HUES64 (cell line): ENCODE measurements at regions not wholly inside any gene's neighbourhood (a gene's known extent, or its start where the extent isn't known, plus 50 kb on each side); places are given as distances from the start of the nearest gene placed in this dataset.

ENCODE experiments used
- H3K27ac ChIP-seq: 2 replicates; pipeline ENCODE4 v1.7.0; 2013; ENCODE audit warnings: low read depth, low read length, inconsistent platforms
- H3K27me3 ChIP-seq: 2 replicates; pipeline ENCODE4 v1.6.1; 2013; ENCODE audit warnings: mild to moderate bottlenecking, low read length; ENCODE audit not compliant: insufficient read depth
- H3K36me3 ChIP-seq: 2 replicates; pipeline ENCODE4 v1.6.1; 2013; ENCODE audit warnings: mild to moderate bottlenecking, low read length; ENCODE audit not compliant: insufficient read depth
- H3K4me1 ChIP-seq: 2 replicates; pipeline ENCODE4 v1.6.1; 2013; ENCODE audit warnings: mild to moderate bottlenecking, low read length, moderate library complexity; ENCODE audit not compliant: insufficient read depth
- H3K4me3 ChIP-seq: 2 replicates; pipeline ENCODE4 v1.5.1; 2013; ENCODE audit warnings: mild to moderate bottlenecking, low read length, moderate library complexity
- H3K9ac ChIP-seq: 2 replicates; pipeline ENCODE4 v1.6.1; 2013; ENCODE audit warnings: mild to moderate bottlenecking, low read depth, low read length
- H3K9me3 ChIP-seq: 2 replicates; pipeline ENCODE4 v1.6.1; 2013; ENCODE audit warnings: low read depth, low read length; ENCODE audit not compliant: insufficient read depth
- WGBS: fragments of 150-250, 120-280 bp; methylation state at CpG from one replicate; pipeline ENCODE4 v1.1.7; 2013; ENCODE audit warnings: missing lambda C conversion rate; 5-methylcytosine and 5-hydroxymethylcytosine counted together

DNA sequence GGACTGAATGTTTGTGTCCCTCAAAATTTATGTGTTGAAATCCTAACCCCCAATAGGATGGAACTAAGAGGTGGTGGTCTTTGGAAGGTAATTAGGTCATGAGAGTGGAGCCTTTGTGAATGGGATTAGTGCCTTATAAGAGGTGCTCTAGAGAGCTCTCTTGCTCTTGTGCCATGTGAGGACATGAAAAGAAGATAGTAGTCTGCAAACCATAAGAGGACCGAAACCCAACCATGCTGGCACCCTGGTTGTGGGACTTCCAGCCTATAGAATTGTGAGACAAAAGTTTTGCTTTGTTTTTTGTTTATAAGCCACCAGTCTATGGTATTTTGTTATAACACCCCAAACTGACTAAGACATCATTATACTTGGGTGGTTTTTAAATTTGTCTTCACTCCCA lies 417.1 kb downstream of the ANKRD50 start:
- no peaks in the 10 kb centered on the region for H3K9me3 ChIP-seq
- no peaks in the 10 kb centered on the region for H3K4me1 ChIP-seq
- H3K27me3 ChIP-seq = no peaks in the 10 kb centered on the region
- no peak overlapping the region for H3K9ac ChIP-seq
- no peak overlapping the region for H3K4me3 ChIP-seq
- WGBS = 96% methylated on average over 1 of the region's 1 CpG
- no peaks in the 10 kb centered on the region for H3K36me3 ChIP-seq
- H3K27ac ChIP-seq = no peak overlapping the region

- Histone ChIP-seq H3K4me1 (peaks cover 4% of the 10 kb centered on the region; the same call in 1 of the 2 replicates), H3K27ac (no peak overlapping the region)
- 95% methylated on average over 3 of the region's 3 CpGs for WGBS
Observed at GRCh38 chr4:124304941-124305340, 407.6 kb downstream of the ANKRD50 start.

GRCh38 chr4:124306352-124306751 lies 406.2 kb downstream of the ANKRD50 start:
- no peak overlapping the region for H3K4me3 ChIP-seq
- no peak overlapping the region for H3K27ac ChIP-seq
- no peaks in the 10 kb centered on the region for H3K9me3 ChIP-seq
- peaks cover 4% of the 10 kb centered on the region; the same call in 1 of the 2 replicates for H3K4me1 ChIP-seq
- no peaks in the 10 kb centered on the region for H3K36me3 ChIP-seq
- H3K27me3 ChIP-seq = no peaks in the 10 kb centered on the region
- 93% methylated on average over 1 of the region's 1 CpG for WGBS
- no peak overlapping the region for H3K9ac ChIP-seq

More at GRCh38 chr4:124304941-124305340, 407.6 kb downstream of the ANKRD50 start:
- no peaks in the 10 kb centered on the region for H3K9me3 ChIP-seq
- no peaks in the 10 kb centered on the region for H3K27me3 ChIP-seq
- H3K9ac ChIP-seq = no peak overlapping the region
- no peak overlapping the region for H3K4me3 ChIP-seq
- no peaks in the 10 kb centered on the region for H3K36me3 ChIP-seq

DNA sequence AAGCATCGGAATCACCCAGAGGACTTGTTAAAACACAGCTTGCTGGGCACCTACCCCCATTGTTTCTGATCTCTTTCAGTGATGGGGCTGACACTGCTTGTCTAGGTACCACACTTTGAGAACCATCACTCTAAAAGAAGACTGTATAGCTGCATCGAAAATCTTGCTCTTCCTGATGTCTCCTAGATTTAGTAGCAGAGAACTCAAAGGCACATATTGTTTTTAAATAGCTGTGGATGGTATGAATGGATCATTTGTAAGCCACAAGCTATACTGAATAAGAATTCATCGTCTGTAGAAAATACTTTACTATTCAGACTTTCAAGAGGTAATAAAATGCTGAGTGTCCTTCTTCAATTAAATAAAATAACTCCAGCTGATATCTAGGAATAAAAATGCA lies 405.4 kb downstream of the ANKRD50 start:
- H3K27me3 ChIP-seq = no peaks in the 10 kb centered on the region
- no peak overlapping the region for H3K9ac ChIP-seq
- no peak overlapping the region for H3K27ac ChIP-seq
- no peak overlapping the region for H3K4me3 ChIP-seq
- no peaks in the 10 kb centered on the region for H3K9me3 ChIP-seq
- WGBS = 94% methylated on average over 2 of the region's 3 CpGs
- peaks cover 4% of the 10 kb centered on the region; the same call in 1 of the 2 replicates for H3K4me1 ChIP-seq
- no peaks in the 10 kb centered on the region for H3K36me3 ChIP-seq

DNA sequence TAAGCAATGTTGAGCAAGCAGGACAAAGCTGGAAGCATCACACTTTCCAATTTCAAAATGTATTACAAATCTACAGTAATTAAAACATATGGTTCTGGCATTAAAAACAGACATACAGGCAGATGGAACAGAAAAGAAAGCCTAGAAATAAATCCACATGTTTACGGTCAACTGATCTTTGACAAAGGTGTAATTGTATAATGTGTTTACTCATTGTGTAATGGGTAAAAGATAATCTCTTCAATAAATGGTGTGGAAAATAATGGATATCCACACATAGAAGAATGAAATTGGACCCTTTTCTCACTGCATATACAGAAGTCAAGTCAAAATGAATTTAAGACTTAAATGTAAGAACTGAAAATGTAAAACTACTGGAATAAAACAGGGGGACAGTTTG lies 394.2 kb downstream of the ANKRD50 start:
- H3K4me3 ChIP-seq = no peak overlapping the region
- no peak overlapping the region for H3K27ac ChIP-seq
- peaks cover 12% of the 10 kb centered on the region; the same call in 1 of the 2 replicates for H3K4me1 ChIP-seq
- no peaks in the 10 kb centered on the region for H3K9me3 ChIP-seq
- 93% methylated on average over 1 of the region's 1 CpG for WGBS
- H3K9ac ChIP-seq = no peak overlapping the region
- no peaks in the 10 kb centered on the region for H3K27me3 ChIP-seq
- no peaks in the 10 kb centered on the region for H3K36me3 ChIP-seq

- Histone ChIP-seq H3K36me3 (no peaks in the 10 kb centered on the region), H3K27ac (no peak overlapping the region), H3K27me3 (no peaks in the 10 kb centered on the region), H3K9me3 (no peaks in the 10 kb centered on the region), H3K4me3 (no peak overlapping the region), H3K9ac (no peak overlapping the region), H3K4me1 (peaks cover 12% of the 10 kb centered on the region; the same call in 1 of the 2 replicates)
- WGBS = 71% methylated on average over 2 of the region's 3 CpGs
Observed at GRCh38 chr4:124321364-124321763, 391.2 kb downstream of the ANKRD50 start.

DNA sequence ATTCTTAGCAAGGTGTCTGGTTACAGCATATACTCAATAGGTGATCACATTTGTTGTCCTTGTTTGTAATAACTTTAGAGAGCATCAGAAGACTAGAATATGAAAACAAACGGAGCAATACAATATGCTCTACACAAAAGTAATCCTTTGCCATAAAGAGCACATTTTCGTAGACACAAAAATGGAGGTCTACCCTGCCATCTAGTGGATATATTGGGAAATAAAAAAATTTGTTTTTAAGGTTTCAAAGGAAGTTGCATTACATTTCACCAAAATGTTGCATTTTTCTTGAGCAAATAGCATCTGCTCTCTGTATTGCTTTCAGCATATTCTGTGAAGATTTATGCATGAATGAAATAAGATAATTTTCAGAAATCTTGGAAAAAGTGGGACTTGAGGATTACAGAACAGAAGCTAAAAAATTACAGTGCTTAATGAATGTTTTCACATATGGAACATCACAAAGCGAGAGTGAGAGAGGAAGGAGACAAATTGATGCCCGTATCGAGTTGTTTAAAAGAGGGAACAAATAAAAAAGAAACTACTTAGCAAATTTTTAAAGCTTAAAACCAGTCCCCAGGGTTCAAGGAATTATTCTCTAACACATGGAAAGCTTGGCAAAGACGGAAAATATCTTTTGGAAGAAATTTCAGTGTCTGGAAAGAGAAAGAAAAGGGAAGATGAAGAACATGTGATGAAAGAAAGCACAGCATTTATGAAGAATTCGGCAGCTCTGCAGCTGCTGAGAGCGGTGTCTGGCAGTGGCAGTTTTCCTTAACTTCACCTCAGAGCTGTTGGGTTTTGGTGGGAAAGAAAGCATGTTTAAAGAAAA lies 390.1 kb downstream of the ANKRD50 start:
- 74% methylated on average over 6 of the region's 8 CpGs for WGBS
- no peak overlapping the region for H3K9ac ChIP-seq
- no peak overlapping the region for H3K27ac ChIP-seq
- no peaks in the 10 kb centered on the region for H3K36me3 ChIP-seq
- no peaks in the 10 kb centered on the region for H3K9me3 ChIP-seq
- peaks cover 12% of the 10 kb centered on the region; the same call in 1 of the 2 replicates for H3K4me1 ChIP-seq
- no peak overlapping the region for H3K4me3 ChIP-seq
- no peaks in the 10 kb centered on the region for H3K27me3 ChIP-seq

DNA sequence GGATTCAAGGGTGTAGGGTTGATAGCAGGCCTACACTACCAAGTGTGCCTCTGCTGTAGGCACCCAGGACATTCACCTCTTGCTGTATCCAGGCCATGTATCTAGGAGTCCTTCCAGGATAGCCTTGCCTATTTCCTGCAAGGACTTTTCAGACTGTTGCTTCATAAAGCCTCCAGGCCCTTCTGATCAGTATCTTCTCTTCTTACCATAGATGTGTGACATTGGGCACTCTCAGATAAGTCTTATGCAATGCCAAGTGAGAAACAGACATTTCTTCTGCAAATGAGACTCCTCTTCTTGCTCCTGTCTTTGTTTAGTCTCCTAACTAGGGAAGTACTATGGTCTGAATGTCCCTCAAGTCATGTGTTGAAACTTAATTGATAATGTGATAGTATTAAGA lies 386.8 kb downstream of the ANKRD50 start:
- no peaks in the 10 kb centered on the region for H3K9me3 ChIP-seq
- H3K36me3 ChIP-seq = no peaks in the 10 kb centered on the region
- H3K27me3 ChIP-seq = no peaks in the 10 kb centered on the region
- H3K9ac ChIP-seq = no peak overlapping the region
- peaks cover 11% of the 10 kb centered on the region; the same call in 1 of the 2 replicates for H3K4me1 ChIP-seq
- no peak overlapping the region for H3K4me3 ChIP-seq
- H3K27ac ChIP-seq = no peak overlapping the region

DNA sequence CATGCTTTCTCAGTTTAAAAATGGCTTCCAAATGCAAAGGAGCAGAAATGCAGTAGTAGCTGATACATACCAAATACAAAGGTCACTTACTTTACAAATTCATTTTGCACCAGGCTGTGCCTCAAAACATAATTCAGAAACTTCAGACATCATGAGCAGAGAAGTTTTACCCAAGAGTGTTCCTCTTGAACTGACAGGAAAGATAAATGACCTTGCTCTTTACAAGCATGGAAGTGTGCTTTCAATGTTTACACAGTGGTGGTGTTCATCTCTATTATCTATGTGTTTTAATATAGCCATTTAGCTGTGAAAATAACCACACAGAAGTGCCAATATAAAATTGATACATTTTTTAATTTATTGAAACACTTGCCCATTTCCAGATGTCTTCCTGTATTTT lies 383.4 kb downstream of the ANKRD50 start:
- no peaks in the 10 kb centered on the region for H3K27me3 ChIP-seq
- peaks cover under 1% of the 10 kb centered on the region; the same call in 1 of the 2 replicates for H3K4me1 ChIP-seq
- H3K9me3 ChIP-seq = no peaks in the 10 kb centered on the region
- no peak overlapping the region for H3K27ac ChIP-seq
- H3K36me3 ChIP-seq = no peaks in the 10 kb centered on the region
- H3K9ac ChIP-seq = no peak overlapping the region
- no peak overlapping the region for H3K4me3 ChIP-seq

DNA sequence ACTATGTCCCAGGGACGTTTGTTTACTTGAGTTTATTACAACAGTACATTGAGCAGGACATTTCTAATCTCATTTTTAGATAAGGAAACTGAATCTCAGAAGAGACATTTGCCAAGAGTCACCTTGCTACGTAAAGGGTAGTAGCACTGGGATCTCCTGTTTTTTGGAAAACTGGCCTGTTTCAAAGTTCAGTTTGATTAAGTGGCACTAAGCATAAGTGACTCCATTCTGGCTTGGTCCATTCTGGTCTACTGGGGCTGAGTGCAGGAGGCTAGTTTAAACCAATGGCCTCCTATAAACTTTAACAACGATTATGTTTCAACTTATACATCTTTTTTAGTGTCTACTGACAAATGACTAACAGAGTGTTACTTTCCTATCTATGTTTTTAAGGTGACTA lies 382.5 kb downstream of the ANKRD50 start:
- H3K36me3 ChIP-seq = no peaks in the 10 kb centered on the region
- no peak overlapping the region for H3K27ac ChIP-seq
- H3K4me1 ChIP-seq = peaks cover 6% of the 10 kb centered on the region; the same call in 1 of the 2 replicates
- WGBS = 96% methylated on average over 3 of the region's 3 CpGs
- no peaks in the 10 kb centered on the region for H3K9me3 ChIP-seq
- H3K9ac ChIP-seq = no peak overlapping the region
- H3K4me3 ChIP-seq = no peak overlapping the region
- no peaks in the 10 kb centered on the region for H3K27me3 ChIP-seq

DNA sequence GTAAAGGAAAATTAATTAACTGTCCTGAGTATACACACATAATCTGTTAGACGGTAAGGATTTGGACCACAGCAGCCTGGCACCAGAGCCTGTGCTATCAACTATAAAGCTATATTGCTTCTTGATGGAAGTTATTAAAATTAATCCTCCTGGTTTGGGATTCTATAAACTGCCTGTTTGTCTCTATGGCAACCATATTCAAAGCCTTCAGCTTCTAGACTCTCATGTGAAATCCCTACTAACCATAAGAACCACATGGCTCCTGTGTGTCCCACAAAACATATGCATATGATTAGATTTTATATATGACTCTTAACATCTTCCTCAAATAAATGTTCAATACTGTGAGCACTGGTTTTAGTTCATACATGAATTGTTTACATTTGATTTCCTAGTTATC lies 380.8 kb downstream of the ANKRD50 start:
- 100% methylated on average over 1 of the region's 1 CpG for WGBS
- Histone ChIP-seq H3K9me3 (no peaks in the 10 kb centered on the region), H3K4me1 (peaks cover 6% of the 10 kb centered on the region; the same call in 1 of the 2 replicates), H3K36me3 (no peaks in the 10 kb centered on the region), H3K9ac (no peak overlapping the region), H3K27ac (no peak overlapping the region), H3K27me3 (no peaks in the 10 kb centered on the region), H3K4me3 (no peak overlapping the region)
